Testis (tissue), 2 donors: ENCODE measurements at regions not wholly inside any gene's neighbourhood (a gene's known extent, or its start where the extent isn't known, plus 50 kb on each side); places are given as distances from the start of the nearest gene placed in this dataset.

Experiments used
- POLR2A ChIP-seq: fragments of 450-650 bp; IDR thresholded peaks from one replicate; pipeline ENCODE4 v1.6.1; 2017; ENCODE audit warnings: antibody characterized with exemption, mild to moderate bottlenecking, moderate library complexity
- TF ChIP-seq, protein P1 (sequence below), 3 experiments: fragments of 450-650 bp in 2 of 3; fragments of 200-600 bp in 1 of 3; sonication (generic) in 1 of 3; IDR thresholded peaks; one replicate each; pipeline ENCODE4 v1.5.1; 2016 to 2019; ENCODE audit warnings: antibody characterized with exemption in 3 of 3, mild to moderate bottlenecking in 2 of 3, moderate library complexity in 1 of 3

DNA sequence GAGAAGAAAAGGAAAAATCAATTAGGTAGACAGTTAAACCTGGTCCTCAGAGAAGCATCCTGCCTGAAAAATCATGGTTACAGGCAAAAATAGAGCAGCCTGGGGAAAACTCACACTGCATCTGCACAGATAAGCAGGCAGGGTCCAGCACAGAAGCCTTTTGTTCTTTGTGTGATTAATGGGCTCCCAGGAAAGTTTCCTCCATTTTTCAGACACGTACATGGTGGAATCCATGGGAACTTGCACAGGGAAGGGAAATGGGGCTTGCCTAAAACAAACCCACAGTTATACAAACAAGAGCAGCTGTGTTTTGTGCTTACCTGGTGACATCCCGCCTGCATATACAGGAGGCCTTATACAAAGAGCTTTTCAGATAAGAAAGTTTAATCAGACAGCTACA is 243.9 kb upstream of the ATP10B start:
- TF ChIP-seq, protein P1, sequence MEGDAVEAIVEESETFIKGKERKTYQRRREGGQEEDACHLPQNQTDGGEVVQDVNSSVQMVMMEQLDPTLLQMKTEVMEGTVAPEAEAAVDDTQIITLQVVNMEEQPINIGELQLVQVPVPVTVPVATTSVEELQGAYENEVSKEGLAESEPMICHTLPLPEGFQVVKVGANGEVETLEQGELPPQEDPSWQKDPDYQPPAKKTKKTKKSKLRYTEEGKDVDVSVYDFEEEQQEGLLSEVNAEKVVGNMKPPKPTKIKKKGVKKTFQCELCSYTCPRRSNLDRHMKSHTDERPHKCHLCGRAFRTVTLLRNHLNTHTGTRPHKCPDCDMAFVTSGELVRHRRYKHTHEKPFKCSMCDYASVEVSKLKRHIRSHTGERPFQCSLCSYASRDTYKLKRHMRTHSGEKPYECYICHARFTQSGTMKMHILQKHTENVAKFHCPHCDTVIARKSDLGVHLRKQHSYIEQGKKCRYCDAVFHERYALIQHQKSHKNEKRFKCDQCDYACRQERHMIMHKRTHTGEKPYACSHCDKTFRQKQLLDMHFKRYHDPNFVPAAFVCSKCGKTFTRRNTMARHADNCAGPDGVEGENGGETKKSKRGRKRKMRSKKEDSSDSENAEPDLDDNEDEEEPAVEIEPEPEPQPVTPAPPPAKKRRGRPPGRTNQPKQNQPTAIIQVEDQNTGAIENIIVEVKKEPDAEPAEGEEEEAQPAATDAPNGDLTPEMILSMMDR (IDR thresholded peaks at IDR 0.05), result no peak
- no peak for TF ChIP-seq POLR2A
